T-helper 1 cell treated with Interleukin-12 subunit alpha and Interleukin-12 subunit beta and Interleukin-4 antibody, amounts not matched to agents 30 μg/mL and 1 μg/mL, for 36 hours (primary cell): ENCODE measurements at regions not wholly inside any gene's neighbourhood (a gene's known extent, or its start where the extent isn't known, plus 50 kb on each side); places are given as distances from the start of the nearest gene placed in this dataset.

Experiments
- H3K27ac Mint-ChIP-seq: one replicate; pipeline ENCODE4 v1.8.0; 2021; ENCODE audit warnings: mild to moderate bottlenecking, mixed read lengths
- H3K27me3 Mint-ChIP-seq: one replicate; pipeline ENCODE4 v1.8.0; 2021; ENCODE audit warnings: low read depth, mixed read lengths
- H3K36me3 Mint-ChIP-seq: one replicate; pipeline ENCODE4 v1.8.0; 2021; ENCODE audit warnings: low read depth, mixed read lengths
- H3K4me1 Mint-ChIP-seq: one replicate; pipeline ENCODE4 v1.8.0; 2021; ENCODE audit warnings: low read depth, mixed read lengths
- H3K4me3 Mint-ChIP-seq: one replicate; pipeline ENCODE4 v1.8.0; 2021; ENCODE audit warnings: mild to moderate bottlenecking, moderate library complexity, mixed read lengths
- H3K9me3 Mint-ChIP-seq: one replicate; pipeline ENCODE4 v1.8.0; 2021; ENCODE audit warnings: mixed read lengths

- peaks cover 24% of the 10 kb centered on the region for H3K9me3 Mint-ChIP-seq
- H3K4me3 Mint-ChIP-seq = no peak overlapping the region
- H3K36me3 Mint-ChIP-seq = no peaks in the 10 kb centered on the region
- no peaks in the 10 kb centered on the region for H3K4me1 Mint-ChIP-seq
- no peak overlapping the region for H3K27ac Mint-ChIP-seq
- H3K27me3 Mint-ChIP-seq = no peaks in the 10 kb centered on the region
Observed at GRCh38 chr3:107035176-107035575, 342.1 kb upstream of the CCDC54 start.

GRCh38 chr3:107044677-107045076 is 332.6 kb upstream of the CCDC54 start:
- Mint-ChIP-seq H3K36me3 (no peaks in the 10 kb centered on the region), H3K27me3 (no peaks in the 10 kb centered on the region), H3K4me1 (no peaks in the 10 kb centered on the region), H3K9me3 (no peaks in the 10 kb centered on the region), H3K4me3 (no peak overlapping the region), H3K27ac (no peak overlapping the region)

- no peaks in the 10 kb centered on the region for H3K4me1 Mint-ChIP-seq
- H3K36me3 Mint-ChIP-seq = no peaks in the 10 kb centered on the region
- H3K9me3 Mint-ChIP-seq = no peaks in the 10 kb centered on the region
- no peak overlapping the region for H3K4me3 Mint-ChIP-seq
- no peak overlapping the region for H3K27ac Mint-ChIP-seq
- no peaks in the 10 kb centered on the region for H3K27me3 Mint-ChIP-seq
Observed at GRCh38 chr3:107045791-107046190, 331.4 kb upstream of the CCDC54 start.

- H3K9me3 Mint-ChIP-seq = no peaks in the 10 kb centered on the region
- no peaks in the 10 kb centered on the region for H3K4me1 Mint-ChIP-seq
- no peak overlapping the region for H3K4me3 Mint-ChIP-seq
- H3K27ac Mint-ChIP-seq = no peak overlapping the region
- H3K36me3 Mint-ChIP-seq = no peaks in the 10 kb centered on the region
- peaks cover 3% of the 10 kb centered on the region for H3K27me3 Mint-ChIP-seq
Observed at GRCh38 chr3:107055181-107055942, 321.9 kb upstream of the CCDC54 start.

GRCh38 chr3:107061466-107061865 is 315.8 kb upstream of the CCDC54 start:
- no peaks in the 10 kb centered on the region for H3K36me3 Mint-ChIP-seq
- peaks cover 9% of the 10 kb centered on the region for H3K4me1 Mint-ChIP-seq
- no peak overlapping the region for H3K4me3 Mint-ChIP-seq
- peaks cover 7% of the 10 kb centered on the region for H3K27me3 Mint-ChIP-seq
- no peak overlapping the region for H3K27ac Mint-ChIP-seq
- H3K9me3 Mint-ChIP-seq = no peaks in the 10 kb centered on the region

GRCh38 chr3:107062310-107062709 is 314.9 kb upstream of the CCDC54 start:
- Mint-ChIP-seq H3K4me1 (peaks cover 9% of the 10 kb centered on the region), H3K9me3 (peaks cover 4% of the 10 kb centered on the region), H3K27me3 (peaks cover 4% of the 10 kb centered on the region), H3K4me3 (no peak overlapping the region), H3K27ac (no peak overlapping the region), H3K36me3 (no peaks in the 10 kb centered on the region)

- H3K27ac Mint-ChIP-seq = no peak overlapping the region
- H3K4me3 Mint-ChIP-seq = no peak overlapping the region
- H3K9me3 Mint-ChIP-seq = peaks cover 4% of the 10 kb centered on the region
- H3K4me1 Mint-ChIP-seq = peaks cover 9% of the 10 kb centered on the region
- H3K27me3 Mint-ChIP-seq = peaks cover 4% of the 10 kb centered on the region
- H3K36me3 Mint-ChIP-seq = no peaks in the 10 kb centered on the region
Observed at GRCh38 chr3:107062787-107063186, 314.5 kb upstream of the CCDC54 start.

- peaks cover 4% of the 10 kb centered on the region for H3K27me3 Mint-ChIP-seq
- H3K4me1 Mint-ChIP-seq = peaks cover 9% of the 10 kb centered on the region
- no peaks in the 10 kb centered on the region for H3K36me3 Mint-ChIP-seq
- H3K9me3 Mint-ChIP-seq = peaks cover 4% of the 10 kb centered on the region
- no peak overlapping the region for H3K4me3 Mint-ChIP-seq
- no peak overlapping the region for H3K27ac Mint-ChIP-seq
Observed at GRCh38 chr3:107063351-107063750, 313.9 kb upstream of the CCDC54 start.

GRCh38 chr3:107064405-107065060 is 312.7 kb upstream of the CCDC54 start:
- no peak overlapping the region for H3K27ac Mint-ChIP-seq
- no peak overlapping the region for H3K4me3 Mint-ChIP-seq
- peaks cover 4% of the 10 kb centered on the region for H3K27me3 Mint-ChIP-seq
- H3K4me1 Mint-ChIP-seq = peaks cover 9% of the 10 kb centered on the region
- H3K36me3 Mint-ChIP-seq = no peaks in the 10 kb centered on the region
- peaks cover 4% of the 10 kb centered on the region for H3K9me3 Mint-ChIP-seq

- H3K27ac Mint-ChIP-seq = peak overlapping the region; percentile 33
- H3K4me1 Mint-ChIP-seq = peaks cover 9% of the 10 kb centered on the region
Observed at GRCh38 chr3:107065094-107065861, 312.0 kb upstream of the CCDC54 start.

GRCh38 chr3:107067421-107067820 is 309.8 kb upstream of the CCDC54 start:
- Mint-ChIP-seq H3K27me3 (peaks cover 4% of the 10 kb centered on the region), H3K4me3 (no peak overlapping the region), H3K4me1 (peaks cover 9% of the 10 kb centered on the region), H3K27ac (no peak overlapping the region), H3K36me3 (no peaks in the 10 kb centered on the region), H3K9me3 (peaks cover 4% of the 10 kb centered on the region)

More at GRCh38 chr3:107065094-107065861, 312.0 kb upstream of the CCDC54 start:
- peaks cover 4% of the 10 kb centered on the region for H3K27me3 Mint-ChIP-seq
- peaks cover 4% of the 10 kb centered on the region for H3K9me3 Mint-ChIP-seq
- no peaks in the 10 kb centered on the region for H3K36me3 Mint-ChIP-seq
- H3K4me3 Mint-ChIP-seq = no peak overlapping the region

- H3K4me3 Mint-ChIP-seq = no peak overlapping the region
- no peaks in the 10 kb centered on the region for H3K36me3 Mint-ChIP-seq
- H3K4me1 Mint-ChIP-seq = peaks cover 9% of the 10 kb centered on the region
- peaks cover 4% of the 10 kb centered on the region for H3K27me3 Mint-ChIP-seq
- H3K27ac Mint-ChIP-seq = no peak overlapping the region
- peaks cover 4% of the 10 kb centered on the region for H3K9me3 Mint-ChIP-seq
Observed at GRCh38 chr3:107068980-107069379, 308.3 kb upstream of the CCDC54 start.

GRCh38 chr3:107076946-107077345 is 300.3 kb upstream of the CCDC54 start:
- Mint-ChIP-seq H3K36me3 (no peaks in the 10 kb centered on the region), H3K9me3 (no peaks in the 10 kb centered on the region), H3K4me1 (no peaks in the 10 kb centered on the region)

GRCh38 chr3:107077391-107077790 is 299.8 kb upstream of the CCDC54 start:
- Mint-ChIP-seq H3K9me3 (no peaks in the 10 kb centered on the region), H3K36me3 (no peaks in the 10 kb centered on the region), H3K4me3 (no peak overlapping the region), H3K27me3 (peaks cover 4% of the 10 kb centered on the region), H3K27ac (no peak overlapping the region), H3K4me1 (no peaks in the 10 kb centered on the region)

More at GRCh38 chr3:107076946-107077345, 300.3 kb upstream of the CCDC54 start:
- Mint-ChIP-seq H3K4me3 (no peak overlapping the region), H3K27ac (no peak overlapping the region), H3K27me3 (peaks cover 4% of the 10 kb centered on the region)
